Ascending aorta (tissue), 2 donors: ENCODE measurements at regions not wholly inside any gene's neighbourhood (a gene's known extent, or its start where the extent isn't known, plus 50 kb on each side); places are given as distances from the start of the nearest gene placed in this dataset.

Experiments
- DNase-seq, 2 donors: peaks; one replicate each; pipeline ENCODE4 v3.0.0-alpha.2; 2019; ENCODE audit warnings: low spot score in 2 of 2
- H3K27ac ChIP-seq, 2 donors: fragments of 200-600 bp; sonication (generic); one replicate each; pipeline ENCODE4 v1.5.1; 2016 to 2017; ENCODE audit warnings: mild to moderate bottlenecking in 1 of 2
- H3K27me3 ChIP-seq: fragments of 200-600 bp; sonication (generic); one replicate; pipeline ENCODE4 v1.5.1; 2017
- H3K36me3 ChIP-seq, 2 donors: fragments of 200-600 bp; sonication (generic); one replicate each; pipeline ENCODE4 v1.5.1; 2016
- H3K4me1 ChIP-seq, 2 donors: fragments of 200-600 bp; sonication (generic); one replicate each; pipeline ENCODE4 v1.5.1; 2016 to 2017; ENCODE audit warnings: mild to moderate bottlenecking in 1 of 2
- H3K4me3 ChIP-seq, 2 donors: fragments of 200-600 bp; sonication (generic); one replicate each; pipeline ENCODE4 v1.5.1; 2016 to 2017; ENCODE audit warnings: mild to moderate bottlenecking in 1 of 2
- H3K9me3 ChIP-seq, 2 donors: fragments of 200-600 bp; sonication (generic); one replicate each; pipeline ENCODE4 v1.5.1; 2016
- CTCF ChIP-seq, 3 experiments: fragments of 200-600 bp in 2 of 3; fragments of 450-650 bp in 1 of 3; sonication (generic) in 2 of 3; IDR thresholded peaks; one replicate each; pipeline ENCODE4 v1.5.1; 2016 to 2019; ENCODE audit warnings: antibody characterized with exemption in 3 of 3, mild to moderate bottlenecking in 1 of 3, moderate library complexity in 1 of 3
- intact Hi-C: fragments of 100-400 bp; cut with DNase I; formaldehyde crosslinking; loops from one replicate; pipeline ENCODE4 v1.15.1; 2023

- Histone ChIP-seq H3K27ac (no peak overlapping the region), H3K4me1 (no peaks in the 10 kb centered on the region), H3K4me3 (no peak overlapping the region), H3K9me3 (no peaks in the 10 kb centered on the region), H3K36me3 (no peaks in the 10 kb centered on the region), H3K27me3 (no peaks in the 10 kb centered on the region)
- intact Hi-C loops, result no loop called here
- no peak for DNase-seq
- no peak for TF ChIP-seq CTCF (IDR thresholded peaks at IDR 0.05)
These were observed 153.3 kb upstream of the SLC44A1 start for GRCh38 chr9:105091004-105091640.

- intact Hi-C loops, result no loop called here
- no peak for DNase-seq
- TF ChIP-seq CTCF (IDR thresholded peaks at IDR 0.05), result no peak
These were observed 150.8 kb upstream of the SLC44A1 start for GRCh38 chr9:105093685-105094084.

GRCh38 chr9:105098370-105098769 lies 146.1 kb upstream of the SLC44A1 start:
- no peaks in the 10 kb centered on the region for H3K9me3 ChIP-seq
- DNase-seq, result no peak
- no peak overlapping the region for H3K4me3 ChIP-seq
- intact Hi-C loops, result no loop called here
- no peak for TF ChIP-seq CTCF (IDR thresholded peaks at IDR 0.05)
- no peaks in the 10 kb centered on the region for H3K36me3 ChIP-seq
- no peaks in the 10 kb centered on the region for H3K27me3 ChIP-seq
- H3K4me1 ChIP-seq, result no peaks in the 10 kb centered on the region
- no peak overlapping the region for H3K27ac ChIP-seq

More at GRCh38 chr9:105093685-105094084, 150.8 kb upstream of the SLC44A1 start:
- H3K4me1 ChIP-seq, result no peaks in the 10 kb centered on the region
- H3K9me3 ChIP-seq, result no peaks in the 10 kb centered on the region
- H3K4me3 ChIP-seq, result no peak overlapping the region
- H3K27ac ChIP-seq, result no peak overlapping the region
- H3K36me3 ChIP-seq, result no peaks in the 10 kb centered on the region
- H3K27me3 ChIP-seq, result no peaks in the 10 kb centered on the region

GRCh38 chr9:105103776-105104175 lies 140.7 kb upstream of the SLC44A1 start:
- no peaks in the 10 kb centered on the region for H3K9me3 ChIP-seq
- no peak for TF ChIP-seq CTCF (IDR thresholded peaks at IDR 0.05)
- H3K27me3 ChIP-seq, result no peaks in the 10 kb centered on the region
- no peak for DNase-seq
- no peak overlapping the region for H3K27ac ChIP-seq
- intact Hi-C loops, result no loop called here
- no peak overlapping the region for H3K4me3 ChIP-seq
- no peaks in the 10 kb centered on the region for H3K4me1 ChIP-seq
- H3K36me3 ChIP-seq, result no peaks in the 10 kb centered on the region

- intact Hi-C loops, result loop anchor here (10.0 kb wide), 1 partner anchor 80 kb away; no protein-coding TSS in a partner anchor
- Histone ChIP-seq H3K9me3 (no peaks in the 10 kb centered on the region), H3K4me3 (no peak overlapping the region), H3K27me3 (no peaks in the 10 kb centered on the region), H3K36me3 (no peaks in the 10 kb centered on the region), H3K4me1 (no peaks in the 10 kb centered on the region), H3K27ac (no peak overlapping the region)
- no peak for DNase-seq
- TF ChIP-seq CTCF (IDR thresholded peaks at IDR 0.05), result no peak
These were observed 130.1 kb upstream of the SLC44A1 start for GRCh38 chr9:105114318-105114717.
